ENCODE measurements at regions not wholly inside any gene's neighbourhood (a gene's known extent, or its start where the extent isn't known, plus 50 kb on each side); places are given as distances from the start of the nearest gene placed in this dataset.

DNA sequence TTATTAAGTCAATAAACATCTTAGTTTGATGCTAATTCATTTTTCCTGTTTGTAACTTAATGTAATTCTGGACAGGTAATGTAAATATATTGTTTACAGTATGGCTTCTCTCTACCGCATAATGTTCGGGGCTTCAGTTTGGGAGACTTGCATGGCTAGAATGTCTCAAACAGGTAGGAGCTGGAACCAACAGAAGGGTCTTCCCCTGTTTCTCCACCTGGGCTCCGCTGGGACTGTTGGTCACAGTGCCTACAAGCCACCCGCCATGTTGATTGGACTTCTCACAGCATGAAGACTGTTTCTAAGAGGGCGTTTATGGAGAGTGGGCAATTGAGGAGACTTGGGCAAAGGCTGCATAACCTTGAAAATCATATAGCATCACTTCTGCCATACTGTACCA is 148.6 kb downstream of the UFM1 start:
- no peak for ATAC-seq
- Histone ChIP-seq H3K9me3 (no peaks in the 10 kb centered on the region), H3K4me3 (no peak overlapping the region), H3K27ac (no peak overlapping the region), H3K4me2 (no peak overlapping the region), H3K4me1 (no peaks in the 10 kb centered on the region)
- DNase-seq (ENCODE audit: low read depth in 1 of 2, low spot score in 1 of 2): no peak
- WGBS (ENCODE audit: missing lambda C conversion rate): 58% methylated on average over 5 of the region's 5 CpGs
- no peak for FAIRE-seq
- POLR2A ChIA-PET: no interaction called here
- TF ChIP-seq CBX8 (IDR thresholded peaks at IDR 0.05): no peak
- CTCF ChIA-PET: no interaction called here

- Histone ChIP-seq H3K4me1 (no peaks in the 10 kb centered on the region), H3K27ac (no peak overlapping the region), H3K4me3 (no peak overlapping the region), H3K4me2 (no peak overlapping the region), H3K9me3 (no peaks in the 10 kb centered on the region)
- ChIA-PET POLR2A (no interaction called here), CTCF (no interaction called here)
- WGBS (ENCODE audit: missing lambda C conversion rate): 0% methylated on average over 1 of the region's 1 CpG
- DNase-seq (ENCODE audit: low read depth in 1 of 2, low spot score in 1 of 2): no peak
- FAIRE-seq: no peak
- TF ChIP-seq RCOR1 (IDR thresholded peaks at IDR 0.05; ENCODE audit: low read depth, low read length): no peak
- TF ChIP-seq REST (IDR thresholded peaks at IDR 0.05): no peak
- no peak for TF ChIP-seq HDAC2 (IDR thresholded peaks at IDR 0.05)
- TF ChIP-seq CEBPB (IDR thresholded peaks at IDR 0.05): no peak
- TF ChIP-seq FOXS1 (CRISPR knock-in tag; IDR thresholded peaks at IDR 0.05): no peak
- no peak for TF ChIP-seq CTCF (IDR thresholded peaks at IDR 0.05)
- no peak for TF ChIP-seq FOSB (CRISPR knock-in tag; IDR thresholded peaks at IDR 0.05)
- no peak for TF ChIP-seq GATA3 (IDR thresholded peaks at IDR 0.05; ENCODE audit: borderline replicate concordance)
- no peak for TF ChIP-seq HOXB13 (CRISPR knock-in tag; IDR thresholded peaks at IDR 0.05; ENCODE audit: low read depth)
- TF ChIP-seq ATOH8 (CRISPR knock-in tag; IDR thresholded peaks at IDR 0.05; ENCODE audit: low read depth): no peak
- no peak for TF ChIP-seq CHD4 (IDR thresholded peaks at IDR 0.05; ENCODE audit: borderline replicate concordance)
- TF ChIP-seq, protein P1, sequence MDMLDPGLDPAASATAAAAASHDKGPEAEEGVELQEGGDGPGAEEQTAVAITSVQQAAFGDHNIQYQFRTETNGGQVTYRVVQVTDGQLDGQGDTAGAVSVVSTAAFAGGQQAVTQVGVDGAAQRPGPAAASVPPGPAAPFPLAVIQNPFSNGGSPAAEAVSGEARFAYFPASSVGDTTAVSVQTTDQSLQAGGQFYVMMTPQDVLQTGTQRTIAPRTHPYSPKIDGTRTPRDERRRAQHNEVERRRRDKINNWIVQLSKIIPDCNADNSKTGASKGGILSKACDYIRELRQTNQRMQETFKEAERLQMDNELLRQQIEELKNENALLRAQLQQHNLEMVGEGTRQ (IDR thresholded peaks at IDR 0.05): no peak
- no peak for TF ChIP-seq HES2 (IDR thresholded peaks at IDR 0.05)
- no peak for TF ChIP-seq ZSCAN20 (CRISPR knock-in tag; IDR thresholded peaks at IDR 0.05)
- TF ChIP-seq E2F6 (IDR thresholded peaks at IDR 0.05; ENCODE audit: borderline replicate concordance, low read depth): no peak
- TF ChIP-seq SREBF2 (IDR thresholded peaks at IDR 0.05): no peak
- no peak for ATAC-seq
Observed at GRCh38 chr13:38514575-38514974, 164.9 kb downstream of the UFM1 start.
